MM.1S (cell line): ENCODE measurements at regions not wholly inside any gene's neighbourhood (a gene's known extent, or its start where the extent isn't known, plus 50 kb on each side); places are given as distances from the start of the nearest gene placed in this dataset.

ENCODE experiments used
- CTCF ChIP-seq: fragments of 300-600 bp; sonication (generic); IDR thresholded peaks from 2 replicates; pipeline ENCODE4 v1.5.1; 2016; ENCODE audit warnings: antibody characterized with exemption, low read length, mixed read lengths
- EZH2 ChIP-seq: fragments of 300-600 bp; sonication (generic); optimal IDR thresholded peaks from 2 replicates; pipeline ENCODE3; 2017; ENCODE audit warnings: low read depth, mild to moderate bottlenecking, antibody characterized with exemption, low read length, mixed read lengths

GRCh38 chr4:144302704-144303536, 162.4 kb upstream of the GYPA start:
- TF ChIP-seq CTCF, result no peak
- TF ChIP-seq EZH2, result no peak
